HepG2 (cell line): ENCODE measurements at regions not wholly inside any gene's neighbourhood (a gene's known extent, or its start where the extent isn't known, plus 50 kb on each side); places are given as distances from the start of the nearest gene placed in this dataset.
A peak's percentile ranks its signal among the peaks of the same experiment; 100 is the strongest.

Experiments used
- CHCHD3 ChIP-seq: sonication (generic); formaldehyde crosslinking; IDR thresholded peaks from 2 replicates; pipeline ENCODE4 v1.8.0; 2022; ENCODE audit warnings: mild to moderate bottlenecking, missing genetic modification reagents, moderate library complexity
- MED8 ChIP-seq: sonication (generic); formaldehyde crosslinking; IDR thresholded peaks from 2 replicates; pipeline ENCODE4 v1.8.1; 2023; ENCODE audit warnings: mild to moderate bottlenecking, missing genetic modification reagents; ENCODE audit not compliant: insufficient replicate concordance
- NRL ChIP-seq: sonication (generic); formaldehyde crosslinking; IDR thresholded peaks from 2 replicates; pipeline ENCODE4 v1.5.0; 2020; ENCODE audit warnings: missing genetic modification reagents, mild to moderate bottlenecking, moderate library complexity, borderline replicate concordance
- PHF5A ChIP-seq: IDR thresholded peaks from one replicate; pipeline ENCODE4 v1.6.1; 2018; ENCODE audit warnings: low read depth, missing genetic modification reagents; ENCODE audit not compliant: unreplicated experiment
- PITX1 ChIP-seq: sonication (generic); formaldehyde crosslinking; IDR thresholded peaks from 2 replicates; pipeline ENCODE4 v1.5.1; 2020; ENCODE audit warnings: mild to moderate bottlenecking, missing genetic modification reagents
- ZBTB42 ChIP-seq: sonication (generic); formaldehyde crosslinking; IDR thresholded peaks from 2 replicates; pipeline ENCODE4 v1.5.0; 2020; ENCODE audit warnings: mild to moderate bottlenecking, missing genetic modification reagents
- ZFY ChIP-seq: sonication (generic); formaldehyde crosslinking; IDR thresholded peaks from 2 replicates; pipeline ENCODE4 v1.4.0; 2020; ENCODE audit warnings: missing genetic modification reagents
- ZNF75D ChIP-seq: sonication (generic); formaldehyde crosslinking; IDR thresholded peaks from 2 replicates; pipeline ENCODE4 v1.8.1; 2023; ENCODE audit warnings: missing genetic modification reagents, mild to moderate bottlenecking, borderline replicate concordance
- ZNF83 ChIP-seq: sonication (generic); formaldehyde crosslinking; IDR thresholded peaks from 2 replicates; pipeline ENCODE4 v1.4.0; 2020; ENCODE audit warnings: missing genetic modification reagents, mild to moderate bottlenecking, borderline replicate concordance
- ZNF879 ChIP-seq: sonication (generic); formaldehyde crosslinking; IDR thresholded peaks from 2 replicates; pipeline ENCODE4 v1.8.1; 2023; ENCODE audit warnings: missing genetic modification reagents
- TF ChIP-seq, protein P1 (sequence below): sonication (generic); formaldehyde crosslinking; conservative IDR thresholded peaks from 2 replicates; pipeline ENCODE4 v1.8.0; 2022; ENCODE audit warnings: low read depth, missing genetic modification reagents
- TF ChIP-seq, protein P2 (sequence below): sonication (generic); formaldehyde crosslinking; IDR thresholded peaks from 2 replicates; pipeline ENCODE4 v1.4.0; 2020; ENCODE audit warnings: missing genetic modification reagents
- TF ChIP-seq, protein P3 (sequence below): sonication (generic); formaldehyde crosslinking; IDR thresholded peaks from 2 replicates; pipeline ENCODE4 v1.4.0; 2020; ENCODE audit warnings: missing genetic modification reagents
- TF ChIP-seq, protein P4 (sequence below): sonication (generic); formaldehyde crosslinking; IDR thresholded peaks from 2 replicates; pipeline ENCODE4 v1.4.0; 2020; ENCODE audit warnings: mild to moderate bottlenecking, missing genetic modification reagents
- TF ChIP-seq, protein P5 (sequence below): sonication (generic); formaldehyde crosslinking; IDR thresholded peaks from 2 replicates; pipeline ENCODE4 v1.4.0; 2020; ENCODE audit warnings: mild to moderate bottlenecking, missing genetic modification reagents

DNA sequence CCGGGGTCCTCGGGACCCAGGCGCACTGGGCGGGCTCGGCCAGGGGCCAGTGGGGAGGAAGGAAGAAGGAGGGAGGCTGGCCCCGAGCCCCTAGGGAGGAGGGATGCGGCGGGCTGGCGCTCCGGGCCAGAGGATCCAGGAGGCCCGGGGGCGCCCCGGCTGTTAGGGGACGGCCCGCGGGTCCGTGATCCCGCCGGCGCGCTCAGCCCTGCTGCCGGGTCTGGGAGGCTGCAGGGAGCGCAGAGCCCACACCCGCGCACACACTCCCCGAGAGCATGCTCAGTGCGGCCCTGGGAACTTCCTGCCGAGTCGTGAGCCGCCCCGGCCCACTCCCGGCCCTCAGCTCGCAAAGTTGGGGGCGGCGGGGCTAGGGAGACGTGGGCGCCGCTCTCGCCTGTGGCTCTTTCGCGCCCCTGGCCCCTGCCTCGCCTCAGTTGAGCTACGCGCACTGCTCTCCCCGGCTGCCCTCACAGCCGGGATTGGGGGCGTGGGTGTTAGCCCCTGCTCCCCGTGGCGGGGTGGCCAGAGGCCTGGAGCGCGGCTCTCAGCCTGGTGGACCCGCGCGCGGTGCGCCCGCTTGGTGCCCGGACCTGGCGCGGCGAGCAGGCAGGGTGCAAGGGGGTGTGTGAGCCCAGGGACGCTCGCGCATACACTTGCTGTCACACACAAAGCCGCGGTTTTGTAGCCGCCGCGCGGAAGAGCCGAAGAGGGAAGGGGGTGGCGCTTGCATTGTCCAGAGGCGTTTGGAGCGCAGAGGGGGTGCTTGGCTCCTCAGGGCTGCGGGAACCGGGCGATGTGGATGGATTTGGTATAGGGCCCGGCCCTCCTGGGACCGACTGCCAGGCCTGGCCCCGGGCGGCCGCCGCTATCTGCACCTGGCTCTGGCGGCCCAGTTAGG lies 132.9 kb upstream of the MGAT5 start (continued):
- no peak for TF ChIP-seq PHF5A (CRISPR knock-in tag)
- TF ChIP-seq MED8 (CRISPR knock-in tag) = no peak
- TF ChIP-seq, protein P1, sequence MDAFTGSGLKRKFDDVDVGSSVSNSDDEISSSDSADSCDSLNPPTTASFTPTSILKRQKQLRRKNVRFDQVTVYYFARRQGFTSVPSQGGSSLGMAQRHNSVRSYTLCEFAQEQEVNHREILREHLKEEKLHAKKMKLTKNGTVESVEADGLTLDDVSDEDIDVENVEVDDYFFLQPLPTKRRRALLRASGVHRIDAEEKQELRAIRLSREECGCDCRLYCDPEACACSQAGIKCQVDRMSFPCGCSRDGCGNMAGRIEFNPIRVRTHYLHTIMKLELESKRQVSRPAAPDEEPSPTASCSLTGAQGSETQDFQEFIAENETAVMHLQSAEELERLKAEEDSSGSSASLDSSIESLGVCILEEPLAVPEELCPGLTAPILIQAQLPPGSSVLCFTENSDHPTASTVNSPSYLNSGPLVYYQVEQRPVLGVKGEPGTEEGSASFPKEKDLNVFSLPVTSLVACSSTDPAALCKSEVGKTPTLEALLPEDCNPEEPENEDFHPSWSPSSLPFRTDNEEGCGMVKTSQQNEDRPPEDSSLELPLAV = no peak
- peak; percentile 50; the same call in 1 of the 2 replicates for TF ChIP-seq NRL (CRISPR knock-in tag)
- peak; percentile 54; the same call in 1 of the 2 replicates for TF ChIP-seq CHCHD3
- TF ChIP-seq, protein P2, sequence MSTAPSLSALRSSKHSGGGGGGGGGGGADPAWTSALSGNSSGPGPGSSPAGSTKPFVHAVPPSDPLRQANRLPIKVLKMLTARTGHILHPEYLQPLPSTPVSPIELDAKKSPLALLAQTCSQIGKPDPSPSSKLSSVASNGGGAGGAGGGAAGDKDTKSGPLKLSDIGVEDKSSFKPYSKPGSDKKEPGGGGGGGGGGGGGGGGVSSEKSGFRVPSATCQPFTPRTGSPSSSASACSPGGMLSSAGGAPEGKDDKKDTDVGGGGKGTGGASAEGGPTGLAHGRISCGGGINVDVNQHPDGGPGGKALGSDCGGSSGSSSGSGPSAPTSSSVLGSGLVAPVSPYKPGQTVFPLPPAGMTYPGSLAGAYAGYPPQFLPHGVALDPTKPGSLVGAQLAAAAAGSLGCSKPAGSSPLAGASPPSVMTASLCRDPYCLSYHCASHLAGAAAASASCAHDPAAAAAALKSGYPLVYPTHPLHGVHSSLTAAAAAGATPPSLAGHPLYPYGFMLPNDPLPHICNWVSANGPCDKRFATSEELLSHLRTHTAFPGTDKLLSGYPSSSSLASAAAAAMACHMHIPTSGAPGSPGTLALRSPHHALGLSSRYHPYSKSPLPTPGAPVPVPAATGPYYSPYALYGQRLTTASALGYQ = 0 out of 2 replicates have a peak, but pooled peaks have one; percentile 17
- TF ChIP-seq, protein P3, sequence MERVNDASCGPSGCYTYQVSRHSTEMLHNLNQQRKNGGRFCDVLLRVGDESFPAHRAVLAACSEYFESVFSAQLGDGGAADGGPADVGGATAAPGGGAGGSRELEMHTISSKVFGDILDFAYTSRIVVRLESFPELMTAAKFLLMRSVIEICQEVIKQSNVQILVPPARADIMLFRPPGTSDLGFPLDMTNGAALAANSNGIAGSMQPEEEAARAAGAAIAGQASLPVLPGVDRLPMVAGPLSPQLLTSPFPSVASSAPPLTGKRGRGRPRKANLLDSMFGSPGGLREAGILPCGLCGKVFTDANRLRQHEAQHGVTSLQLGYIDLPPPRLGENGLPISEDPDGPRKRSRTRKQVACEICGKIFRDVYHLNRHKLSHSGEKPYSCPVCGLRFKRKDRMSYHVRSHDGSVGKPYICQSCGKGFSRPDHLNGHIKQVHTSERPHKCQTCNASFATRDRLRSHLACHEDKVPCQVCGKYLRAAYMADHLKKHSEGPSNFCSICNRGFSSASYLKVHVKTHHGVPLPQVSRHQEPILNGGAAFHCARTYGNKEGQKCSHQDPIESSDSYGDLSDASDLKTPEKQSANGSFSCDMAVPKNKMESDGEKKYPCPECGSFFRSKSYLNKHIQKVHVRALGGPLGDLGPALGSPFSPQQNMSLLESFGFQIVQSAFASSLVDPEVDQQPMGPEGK (CRISPR knock-in tag) = peak; percentile 44; the same call in 1 of the 2 replicates
- peak; percentile 86 for TF ChIP-seq ZFY (CRISPR knock-in tag)
- no peak for TF ChIP-seq ZNF75D (CRISPR knock-in tag)
- TF ChIP-seq, protein P4, sequence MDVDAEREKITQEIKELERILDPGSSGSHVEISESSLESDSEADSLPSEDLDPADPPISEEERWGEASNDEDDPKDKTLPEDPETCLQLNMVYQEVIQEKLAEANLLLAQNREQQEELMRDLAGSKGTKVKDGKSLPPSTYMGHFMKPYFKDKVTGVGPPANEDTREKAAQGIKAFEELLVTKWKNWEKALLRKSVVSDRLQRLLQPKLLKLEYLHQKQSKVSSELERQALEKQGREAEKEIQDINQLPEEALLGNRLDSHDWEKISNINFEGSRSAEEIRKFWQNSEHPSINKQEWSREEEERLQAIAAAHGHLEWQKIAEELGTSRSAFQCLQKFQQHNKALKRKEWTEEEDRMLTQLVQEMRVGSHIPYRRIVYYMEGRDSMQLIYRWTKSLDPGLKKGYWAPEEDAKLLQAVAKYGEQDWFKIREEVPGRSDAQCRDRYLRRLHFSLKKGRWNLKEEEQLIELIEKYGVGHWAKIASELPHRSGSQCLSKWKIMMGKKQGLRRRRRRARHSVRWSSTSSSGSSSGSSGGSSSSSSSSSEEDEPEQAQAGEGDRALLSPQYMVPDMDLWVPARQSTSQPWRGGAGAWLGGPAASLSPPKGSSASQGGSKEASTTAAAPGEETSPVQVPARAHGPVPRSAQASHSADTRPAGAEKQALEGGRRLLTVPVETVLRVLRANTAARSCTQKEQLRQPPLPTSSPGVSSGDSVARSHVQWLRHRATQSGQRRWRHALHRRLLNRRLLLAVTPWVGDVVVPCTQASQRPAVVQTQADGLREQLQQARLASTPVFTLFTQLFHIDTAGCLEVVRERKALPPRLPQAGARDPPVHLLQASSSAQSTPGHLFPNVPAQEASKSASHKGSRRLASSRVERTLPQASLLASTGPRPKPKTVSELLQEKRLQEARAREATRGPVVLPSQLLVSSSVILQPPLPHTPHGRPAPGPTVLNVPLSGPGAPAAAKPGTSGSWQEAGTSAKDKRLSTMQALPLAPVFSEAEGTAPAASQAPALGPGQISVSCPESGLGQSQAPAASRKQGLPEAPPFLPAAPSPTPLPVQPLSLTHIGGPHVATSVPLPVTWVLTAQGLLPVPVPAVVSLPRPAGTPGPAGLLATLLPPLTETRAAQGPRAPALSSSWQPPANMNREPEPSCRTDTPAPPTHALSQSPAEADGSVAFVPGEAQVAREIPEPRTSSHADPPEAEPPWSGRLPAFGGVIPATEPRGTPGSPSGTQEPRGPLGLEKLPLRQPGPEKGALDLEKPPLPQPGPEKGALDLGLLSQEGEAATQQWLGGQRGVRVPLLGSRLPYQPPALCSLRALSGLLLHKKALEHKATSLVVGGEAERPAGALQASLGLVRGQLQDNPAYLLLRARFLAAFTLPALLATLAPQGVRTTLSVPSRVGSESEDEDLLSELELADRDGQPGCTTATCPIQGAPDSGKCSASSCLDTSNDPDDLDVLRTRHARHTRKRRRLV (CRISPR knock-in tag) = no peak
- peak; percentile 94; the same call in 1 of the 2 replicates for TF ChIP-seq ZNF879 (CRISPR knock-in tag)
- TF ChIP-seq ZNF83 (CRISPR knock-in tag) = no peak
- no peak for TF ChIP-seq PITX1 (CRISPR knock-in tag)
- no peak for TF ChIP-seq ZBTB42 (CRISPR knock-in tag)
- TF ChIP-seq, protein P5, sequence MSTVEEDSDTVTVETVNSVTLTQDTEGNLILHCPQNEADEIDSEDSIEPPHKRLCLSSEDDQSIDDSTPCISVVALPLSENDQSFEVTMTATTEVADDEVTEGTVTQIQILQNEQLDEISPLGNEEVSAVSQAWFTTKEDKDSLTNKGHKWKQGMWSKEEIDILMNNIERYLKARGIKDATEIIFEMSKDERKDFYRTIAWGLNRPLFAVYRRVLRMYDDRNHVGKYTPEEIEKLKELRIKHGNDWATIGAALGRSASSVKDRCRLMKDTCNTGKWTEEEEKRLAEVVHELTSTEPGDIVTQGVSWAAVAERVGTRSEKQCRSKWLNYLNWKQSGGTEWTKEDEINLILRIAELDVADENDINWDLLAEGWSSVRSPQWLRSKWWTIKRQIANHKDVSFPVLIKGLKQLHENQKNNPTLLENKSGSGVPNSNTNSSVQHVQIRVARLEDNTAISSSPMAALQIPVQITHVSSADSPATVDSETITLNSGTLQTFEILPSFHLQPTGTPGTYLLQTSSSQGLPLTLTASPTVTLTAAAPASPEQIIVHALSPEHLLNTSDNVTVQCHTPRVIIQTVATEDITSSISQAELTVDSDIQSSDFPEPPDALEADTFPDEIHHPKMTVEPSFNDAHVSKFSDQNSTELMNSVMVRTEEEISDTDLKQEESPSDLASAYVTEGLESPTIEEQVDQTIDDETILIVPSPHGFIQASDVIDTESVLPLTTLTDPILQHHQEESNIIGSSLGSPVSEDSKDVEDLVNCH (CRISPR knock-in tag) = no peak
